KMS-11 (cell line): ENCODE measurements at regions not wholly inside any gene's neighbourhood (a gene's known extent, or its start where the extent isn't known, plus 50 kb on each side); places are given as distances from the start of the nearest gene placed in this dataset.

ENCODE experiments used
- H2AFZ ChIP-seq: fragments of 200-600 bp; sonication (generic); 2 replicates; pipeline ENCODE4 v1.6.1; 2016; ENCODE audit warnings: antibody characterized with exemption, mixed run types, low read depth
- H3K27ac ChIP-seq: fragments of 200-600 bp; sonication (generic); 2 replicates; pipeline ENCODE4 v1.6.1; 2016; ENCODE audit warnings: mild to moderate bottlenecking, mixed run types
- H3K27me3 ChIP-seq: fragments of 200-600 bp; sonication (generic); 2 replicates; pipeline ENCODE4 v1.6.1; 2017; ENCODE audit warnings: mild to moderate bottlenecking, low read depth, mixed run types, moderate library complexity; ENCODE audit not compliant: insufficient read depth
- H3K36me3 ChIP-seq: fragments of 200-600 bp; sonication (generic); 2 replicates; pipeline ENCODE4 v1.6.1; 2017; ENCODE audit warnings: mild to moderate bottlenecking, mixed run types; ENCODE audit not compliant: insufficient read depth
- H3K4me1 ChIP-seq: fragments of 200-600 bp; sonication (generic); 2 replicates; pipeline ENCODE4 v1.6.1; 2016; ENCODE audit warnings: mild to moderate bottlenecking, low read depth, mixed run types; ENCODE audit not compliant: poor library complexity, severe bottlenecking
- H3K4me2 ChIP-seq: fragments of 200-600 bp; sonication (generic); 2 replicates; pipeline ENCODE4 v1.7.0; 2016; ENCODE audit warnings: mild to moderate bottlenecking, mixed run types
- H3K4me3 ChIP-seq: fragments of 200-600 bp; sonication (generic); IDR thresholded peaks from 2 replicates; pipeline ENCODE4 v1.6.1; 2017; ENCODE audit warnings: low read depth, low read length, mixed read lengths; ENCODE audit not compliant: insufficient read depth
- H3K79me2 ChIP-seq: fragments of 200-600 bp; sonication (generic); 2 replicates; pipeline ENCODE4 v1.6.1; 2016; ENCODE audit warnings: low read depth, mixed run types; ENCODE audit not compliant: insufficient read depth
- H3K9ac ChIP-seq: fragments of 200-600 bp; sonication (generic); 2 replicates; pipeline ENCODE4 v1.6.1; 2016; ENCODE audit warnings: mild to moderate bottlenecking, mixed run types
- H4K20me1 ChIP-seq: fragments of 200-600 bp; sonication (generic); 2 replicates; pipeline ENCODE4 v1.6.1; 2016; ENCODE audit warnings: mild to moderate bottlenecking, mixed run types; ENCODE audit not compliant: insufficient read depth
- TF ChIP-seq, protein P1 (sequence below): fragments of 200-600 bp; sonication (generic); conservative IDR thresholded peaks from 2 replicates; pipeline ENCODE4 v1.6.1; 2017; ENCODE audit warnings: low read depth, mild to moderate bottlenecking, antibody characterized with exemption, low read length, moderate library complexity, mixed read lengths

DNA sequence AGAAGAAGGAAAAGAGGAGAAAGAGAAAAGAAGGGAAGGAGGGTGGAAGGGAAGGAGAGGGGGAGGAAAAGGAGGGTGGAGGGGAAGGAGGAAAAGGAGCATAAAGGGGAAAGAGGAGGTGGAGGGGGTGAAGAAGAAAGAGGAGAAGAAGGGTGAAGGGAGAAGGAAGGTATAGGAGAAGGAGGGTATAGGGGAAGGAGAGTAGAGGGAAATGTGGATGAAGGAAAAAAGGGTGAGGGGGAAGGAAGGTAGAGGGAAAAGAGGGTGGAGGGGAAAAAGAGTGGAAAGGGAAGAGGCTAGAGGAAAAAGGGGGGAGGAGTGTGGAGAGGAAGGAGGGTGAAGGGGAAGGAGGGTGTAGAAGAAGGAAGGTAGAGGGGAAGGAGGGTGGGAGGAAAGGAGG, 928.6 kb downstream of the UQCRFS1 start:
- Histone ChIP-seq H3K27ac (no peak overlapping the region), H3K36me3 (no peaks in the 10 kb centered on the region), H4K20me1 (no peaks in the 10 kb centered on the region), H3K4me2 (no peak overlapping the region), H3K27me3 (no peaks in the 10 kb centered on the region), H3K4me3 (no peak overlapping the region), H3K4me1 (no peaks in the 10 kb centered on the region), H3K9ac (no peak overlapping the region), H2AFZ (no peak overlapping the region), H3K79me2 (no peaks in the 10 kb centered on the region)
- TF ChIP-seq, protein P1, sequence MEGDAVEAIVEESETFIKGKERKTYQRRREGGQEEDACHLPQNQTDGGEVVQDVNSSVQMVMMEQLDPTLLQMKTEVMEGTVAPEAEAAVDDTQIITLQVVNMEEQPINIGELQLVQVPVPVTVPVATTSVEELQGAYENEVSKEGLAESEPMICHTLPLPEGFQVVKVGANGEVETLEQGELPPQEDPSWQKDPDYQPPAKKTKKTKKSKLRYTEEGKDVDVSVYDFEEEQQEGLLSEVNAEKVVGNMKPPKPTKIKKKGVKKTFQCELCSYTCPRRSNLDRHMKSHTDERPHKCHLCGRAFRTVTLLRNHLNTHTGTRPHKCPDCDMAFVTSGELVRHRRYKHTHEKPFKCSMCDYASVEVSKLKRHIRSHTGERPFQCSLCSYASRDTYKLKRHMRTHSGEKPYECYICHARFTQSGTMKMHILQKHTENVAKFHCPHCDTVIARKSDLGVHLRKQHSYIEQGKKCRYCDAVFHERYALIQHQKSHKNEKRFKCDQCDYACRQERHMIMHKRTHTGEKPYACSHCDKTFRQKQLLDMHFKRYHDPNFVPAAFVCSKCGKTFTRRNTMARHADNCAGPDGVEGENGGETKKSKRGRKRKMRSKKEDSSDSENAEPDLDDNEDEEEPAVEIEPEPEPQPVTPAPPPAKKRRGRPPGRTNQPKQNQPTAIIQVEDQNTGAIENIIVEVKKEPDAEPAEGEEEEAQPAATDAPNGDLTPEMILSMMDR, result no peak

DNA sequence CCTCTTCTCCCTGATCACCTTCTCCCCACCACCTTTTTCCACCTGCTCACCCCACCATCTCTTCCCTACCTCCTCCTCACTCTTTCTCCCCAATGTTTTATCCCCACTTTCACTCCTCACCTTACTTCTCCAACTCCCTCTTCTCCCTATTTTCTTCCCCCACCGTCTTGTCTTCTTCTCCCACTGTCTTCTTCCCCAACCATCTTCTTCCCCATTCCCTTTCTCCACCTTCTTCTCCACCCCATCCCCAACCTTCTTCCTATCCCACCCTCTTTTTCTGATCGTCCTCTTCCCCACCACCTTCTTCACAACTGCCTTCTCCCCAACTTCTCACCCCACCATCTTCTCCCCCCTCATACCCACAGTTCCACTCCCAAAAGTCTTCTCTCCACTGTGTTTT, 929.4 kb downstream of the UQCRFS1 start:
- Histone ChIP-seq H3K4me2 (no peak overlapping the region), H4K20me1 (no peaks in the 10 kb centered on the region), H3K4me3 (no peak overlapping the region), H3K9ac (no peak overlapping the region), H3K27ac (no peak overlapping the region), H3K36me3 (no peaks in the 10 kb centered on the region), H3K4me1 (no peaks in the 10 kb centered on the region), H3K27me3 (no peaks in the 10 kb centered on the region), H2AFZ (no peak overlapping the region), H3K79me2 (no peaks in the 10 kb centered on the region)
- TF ChIP-seq, protein P1, result no peak

DNA sequence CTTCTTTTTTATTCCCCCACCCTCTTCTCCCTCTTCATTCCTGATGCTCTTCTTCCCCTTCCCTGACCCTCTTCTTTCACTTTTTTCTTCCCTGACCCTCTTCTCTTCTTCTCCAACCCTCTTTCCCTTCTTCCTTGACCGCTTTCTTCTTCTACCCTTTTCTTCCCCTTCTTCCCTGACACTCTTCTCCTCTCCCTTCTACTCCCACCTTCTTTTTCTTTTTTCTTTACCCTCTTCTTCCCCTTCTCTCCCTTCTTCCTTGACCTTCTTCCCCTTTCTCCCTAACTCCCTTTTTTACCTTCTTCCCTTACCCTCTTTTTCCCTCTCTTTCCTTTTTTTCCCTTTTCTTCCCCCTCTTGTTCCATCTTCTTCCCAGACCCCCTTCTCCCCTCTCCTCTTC, 931.3 kb downstream of the UQCRFS1 start:
- Histone ChIP-seq H4K20me1 (no peaks in the 10 kb centered on the region), H3K4me1 (no peaks in the 10 kb centered on the region), H3K4me2 (no peak overlapping the region), H2AFZ (no peak overlapping the region), H3K27ac (no peak overlapping the region), H3K27me3 (no peaks in the 10 kb centered on the region), H3K4me3 (no peak overlapping the region), H3K79me2 (no peaks in the 10 kb centered on the region), H3K9ac (no peak overlapping the region), H3K36me3 (no peaks in the 10 kb centered on the region)
- TF ChIP-seq, protein P1, result no peak

DNA sequence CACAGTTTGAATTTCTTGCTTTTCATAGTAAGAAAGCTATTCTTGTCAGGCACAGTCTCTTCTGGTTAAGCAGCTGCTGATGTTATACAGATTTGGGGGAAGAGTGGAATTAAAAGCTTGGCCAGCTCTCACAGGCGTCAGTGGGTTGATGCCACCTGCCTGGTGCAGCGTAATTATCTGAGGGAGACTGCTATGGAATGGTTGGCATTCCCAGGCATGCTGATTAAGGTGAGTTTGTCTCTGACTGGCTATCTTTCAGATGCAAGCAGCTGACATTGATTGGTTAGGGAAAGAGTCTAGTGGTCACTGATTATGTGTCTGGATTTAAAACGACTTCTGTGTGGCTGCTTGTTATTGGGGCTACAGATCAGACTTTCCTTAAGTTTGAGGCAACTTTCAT, 948.4 kb downstream of the UQCRFS1 start:
- H3K27me3 ChIP-seq, result no peaks in the 10 kb centered on the region

More for the DNA sequence above, 948.4 kb downstream of the UQCRFS1 start:
- Histone ChIP-seq H2AFZ (no peak overlapping the region), H3K4me3 (no peak overlapping the region), H3K9ac (no peak overlapping the region), H3K27ac (no peak overlapping the region), H3K36me3 (no peaks in the 10 kb centered on the region), H4K20me1 (no peaks in the 10 kb centered on the region), H3K4me2 (no peak overlapping the region), H3K4me1 (no peaks in the 10 kb centered on the region), H3K79me2 (no peaks in the 10 kb centered on the region)
- TF ChIP-seq, protein P1, result no peak
